ENCODE measurements at regions not wholly inside any gene's neighbourhood (a gene's known extent, or its start where the extent isn't known, plus 50 kb on each side); places are given as distances from the start of the nearest gene placed in this dataset.

DNA sequence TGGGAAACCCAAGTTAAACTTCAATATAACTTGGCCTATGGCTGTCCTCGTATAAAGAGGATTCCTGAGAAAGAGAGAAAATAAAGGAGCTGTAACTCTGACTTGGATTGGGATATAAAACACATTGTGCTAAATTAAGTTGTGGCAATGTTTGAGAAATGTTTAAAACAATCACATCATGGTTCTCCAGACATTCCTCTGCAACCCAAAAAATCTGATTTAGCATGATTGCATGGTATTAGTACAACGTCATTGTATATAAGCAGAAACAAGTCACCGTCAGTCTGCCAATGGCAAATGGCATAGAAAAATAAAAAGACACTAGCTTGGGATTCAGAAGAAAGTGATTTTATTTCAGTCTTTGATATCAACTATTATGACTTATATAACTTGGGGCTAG is 140.2 kb upstream of the FAM83B start:
- no peaks in the 10 kb centered on the region for H3K4me1 ChIP-seq
- no peaks in the 10 kb centered on the region for H3K9me3 ChIP-seq
- DNase-seq = no peak
- H3K4me3 ChIP-seq = no peak overlapping the region
- no peaks in the 10 kb centered on the region for H3K27me3 ChIP-seq
- intact Hi-C loops (cut with DNase I; ENCODE audit: low total_unique reads) = no loop called here
- 83 to 85% methylated on average over 3 of the region's 3 CpGs for WGBS, 2 donors
- H3K27ac ChIP-seq = no peak overlapping the region
- H3K36me3 ChIP-seq (ENCODE audit: low read depth, missing control alignments) = no peaks in the 10 kb centered on the region
- no peak for TF ChIP-seq POLR2A (IDR thresholded peaks at IDR 0.05)
- TF ChIP-seq, protein P1, sequence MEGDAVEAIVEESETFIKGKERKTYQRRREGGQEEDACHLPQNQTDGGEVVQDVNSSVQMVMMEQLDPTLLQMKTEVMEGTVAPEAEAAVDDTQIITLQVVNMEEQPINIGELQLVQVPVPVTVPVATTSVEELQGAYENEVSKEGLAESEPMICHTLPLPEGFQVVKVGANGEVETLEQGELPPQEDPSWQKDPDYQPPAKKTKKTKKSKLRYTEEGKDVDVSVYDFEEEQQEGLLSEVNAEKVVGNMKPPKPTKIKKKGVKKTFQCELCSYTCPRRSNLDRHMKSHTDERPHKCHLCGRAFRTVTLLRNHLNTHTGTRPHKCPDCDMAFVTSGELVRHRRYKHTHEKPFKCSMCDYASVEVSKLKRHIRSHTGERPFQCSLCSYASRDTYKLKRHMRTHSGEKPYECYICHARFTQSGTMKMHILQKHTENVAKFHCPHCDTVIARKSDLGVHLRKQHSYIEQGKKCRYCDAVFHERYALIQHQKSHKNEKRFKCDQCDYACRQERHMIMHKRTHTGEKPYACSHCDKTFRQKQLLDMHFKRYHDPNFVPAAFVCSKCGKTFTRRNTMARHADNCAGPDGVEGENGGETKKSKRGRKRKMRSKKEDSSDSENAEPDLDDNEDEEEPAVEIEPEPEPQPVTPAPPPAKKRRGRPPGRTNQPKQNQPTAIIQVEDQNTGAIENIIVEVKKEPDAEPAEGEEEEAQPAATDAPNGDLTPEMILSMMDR (IDR thresholded peaks at IDR 0.05) = no peak

DNA sequence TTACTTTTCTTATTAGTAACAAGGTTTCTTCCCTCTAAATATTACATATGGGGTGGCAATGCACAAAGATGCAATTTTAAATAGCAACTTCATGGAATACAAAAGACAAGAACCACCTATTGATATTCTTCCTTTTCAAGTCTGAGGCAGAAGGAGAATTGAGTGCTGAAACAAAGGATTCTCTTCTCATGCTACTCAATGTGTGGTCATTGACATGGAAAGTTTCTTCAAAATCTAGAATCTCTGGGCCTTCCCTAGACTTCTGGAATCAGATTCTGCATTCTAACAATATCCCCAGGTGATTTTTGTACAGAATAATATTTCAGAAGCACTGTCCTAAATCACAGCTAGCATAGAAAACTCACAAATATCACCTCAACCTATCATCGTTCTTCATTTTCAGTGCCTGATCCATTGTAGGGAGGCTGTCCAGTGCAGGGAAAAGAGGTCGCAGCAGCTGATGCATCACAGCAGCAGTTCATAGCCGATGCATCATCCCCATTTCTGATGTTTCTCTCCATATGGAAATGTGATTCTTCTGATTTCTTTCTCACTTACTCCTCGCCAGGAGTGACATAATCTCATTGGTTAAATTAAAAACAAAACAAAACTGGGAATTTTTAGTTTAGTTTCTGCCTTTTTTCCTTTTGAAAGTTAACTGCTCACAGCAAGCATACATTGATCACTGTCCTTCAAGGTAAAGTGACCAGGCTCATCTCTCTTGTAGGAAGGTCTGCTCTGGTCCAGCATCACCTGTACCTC is 139.5 kb upstream of the FAM83B start:
- 86 to 92% methylated on average over 4 of the region's 4 CpGs for WGBS, 2 donors
- no peak for TF ChIP-seq POLR2A (IDR thresholded peaks at IDR 0.05)
- TF ChIP-seq, protein P1 (IDR thresholded peaks at IDR 0.05) = no peak
- Histone ChIP-seq H3K27me3 (no peaks in the 10 kb centered on the region), H3K4me1 (no peaks in the 10 kb centered on the region), H3K36me3 (ENCODE audit: low read depth, missing control alignments) (no peaks in the 10 kb centered on the region), H3K9me3 (no peaks in the 10 kb centered on the region), H3K27ac (no peak overlapping the region), H3K4me3 (no peak overlapping the region)
- intact Hi-C loops (cut with DNase I; ENCODE audit: low total_unique reads) = no loop called here
- no peak for DNase-seq

DNA sequence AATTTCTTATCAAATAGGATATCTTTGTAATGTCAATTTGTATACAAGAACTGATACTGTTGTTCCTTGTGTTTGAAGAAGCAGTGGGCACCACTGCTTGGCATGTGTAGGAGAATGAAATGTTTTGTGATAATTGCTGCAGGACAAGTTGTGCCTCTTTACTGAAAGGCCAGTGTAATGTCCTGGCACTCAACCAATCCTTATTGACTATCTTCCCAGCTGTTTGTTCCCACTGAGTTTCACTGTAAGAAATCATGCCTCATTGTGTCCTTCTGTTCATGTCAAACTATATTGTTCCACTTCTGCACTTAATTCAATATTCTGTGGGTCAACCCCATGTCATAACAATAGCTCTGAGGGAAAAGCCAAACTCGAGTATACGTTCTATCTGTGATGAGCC is 136.1 kb upstream of the FAM83B start:
- no peaks in the 10 kb centered on the region for H3K9me3 ChIP-seq
- WGBS, 2 donors = 39 to 50% methylated on average over 2 of the region's 2 CpGs

DNA sequence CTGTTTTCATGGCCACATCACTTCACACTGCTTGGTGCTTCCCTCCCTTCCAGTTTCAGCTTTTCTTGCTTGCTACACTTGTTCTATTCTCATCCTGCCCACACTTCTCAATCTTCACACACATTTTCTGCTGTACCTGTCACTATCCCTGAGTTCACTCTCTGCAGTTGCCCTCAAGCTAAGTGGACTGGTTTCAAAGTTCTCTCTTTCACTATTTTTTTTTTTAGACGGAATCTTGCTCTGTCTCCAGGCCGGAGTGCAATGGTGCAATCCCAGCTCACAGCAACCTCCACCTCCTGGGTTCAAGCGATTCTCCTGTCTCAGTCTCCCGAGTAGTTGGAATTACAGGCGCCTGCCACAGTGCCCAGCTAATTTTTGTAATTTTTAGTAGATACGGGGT is 130.6 kb upstream of the FAM83B start:
- H3K27ac ChIP-seq = no peak overlapping the region
- WGBS, 2 donors = 96 to 98% methylated on average over 6 of the region's 6 CpGs
- H3K27me3 ChIP-seq = no peaks in the 10 kb centered on the region
- intact Hi-C loops (cut with DNase I; ENCODE audit: low total_unique reads) = no loop called here
- no peak for DNase-seq
- no peaks in the 10 kb centered on the region for H3K4me1 ChIP-seq
- TF ChIP-seq, protein P1 (IDR thresholded peaks at IDR 0.05) = no peak
- TF ChIP-seq POLR2A (IDR thresholded peaks at IDR 0.05) = no peak
- H3K9me3 ChIP-seq = no peaks in the 10 kb centered on the region
- H3K36me3 ChIP-seq (ENCODE audit: low read depth, missing control alignments) = no peaks in the 10 kb centered on the region
- H3K4me3 ChIP-seq = no peak overlapping the region

More for the DNA sequence above, 136.1 kb upstream of the FAM83B start:
- H3K36me3 ChIP-seq (ENCODE audit: low read depth, missing control alignments) = no peaks in the 10 kb centered on the region
- intact Hi-C loops (cut with DNase I; ENCODE audit: low total_unique reads) = no loop called here
- no peak overlapping the region for H3K27ac ChIP-seq
- H3K4me3 ChIP-seq = no peak overlapping the region
- H3K4me1 ChIP-seq = no peaks in the 10 kb centered on the region
- no peak for DNase-seq
- TF ChIP-seq, protein P1 (IDR thresholded peaks at IDR 0.05) = no peak
- no peaks in the 10 kb centered on the region for H3K27me3 ChIP-seq

DNA sequence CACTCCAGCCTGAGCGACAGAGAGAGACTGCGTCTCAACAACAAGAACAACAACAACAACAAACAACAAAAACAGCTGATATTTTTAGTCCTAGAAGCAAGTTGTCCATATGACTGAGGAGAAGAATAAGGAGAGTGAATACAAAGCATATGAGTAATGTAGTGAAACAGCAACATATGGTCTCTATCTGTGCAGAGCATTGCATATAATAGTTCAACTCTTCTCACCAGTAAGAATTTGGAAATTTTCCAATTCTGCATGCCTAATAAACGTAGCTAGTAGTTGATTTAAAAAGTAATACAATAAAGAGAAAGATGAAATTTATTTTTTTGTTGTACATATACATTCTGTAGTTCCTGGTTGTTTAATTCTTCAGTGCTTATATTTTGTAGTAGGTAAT is 129.7 kb upstream of the FAM83B start:
- Histone ChIP-seq H3K4me1 (no peaks in the 10 kb centered on the region), H3K4me3 (no peak overlapping the region), H3K27ac (no peak overlapping the region), H3K36me3 (ENCODE audit: low read depth, missing control alignments) (no peaks in the 10 kb centered on the region), H3K9me3 (no peaks in the 10 kb centered on the region), H3K27me3 (no peaks in the 10 kb centered on the region)
- no peak for DNase-seq
- intact Hi-C loops (cut with DNase I; ENCODE audit: low total_unique reads) = no loop called here
- 74 to 77% methylated on average over 3 of the region's 3 CpGs for WGBS, 2 donors
- TF ChIP-seq, protein P1 (IDR thresholded peaks at IDR 0.05) = no peak
- no peak for TF ChIP-seq POLR2A (IDR thresholded peaks at IDR 0.05)
